ENCODE measurements at regions not wholly inside any gene's neighbourhood (a gene's known extent, or its start where the extent isn't known, plus 50 kb on each side); places are given as distances from the start of the nearest gene placed in this dataset.

- Histone ChIP-seq H3K4me3 (ENCODE audit: low read length) (no peak overlapping the region), H3K79me2 (ENCODE audit: control insufficient read depth, low read length) (no peaks in the 10 kb centered on the region), H4K20me1 (ENCODE audit: control insufficient read depth, insufficient read depth, low read depth, low read length) (no peaks in the 10 kb centered on the region), H3K27me3 (ENCODE audit: control insufficient read depth, low read length) (no peaks in the 10 kb centered on the region), H3K9me3 (ENCODE audit: control insufficient read depth, insufficient read depth, low read length) (no peaks in the 10 kb centered on the region), H3K9me2 (replicated peaks; ENCODE audit: control insufficient read depth, low read length) (no peaks in the 10 kb centered on the region), H3K36me3 (ENCODE audit: control insufficient read depth, low read length) (no peaks in the 10 kb centered on the region), H3K27ac (ENCODE audit: low read depth, low read length) (no peak overlapping the region), H3F3A (ENCODE audit: control insufficient read depth, insufficient read depth) (no peaks in the 10 kb centered on the region), H3K4me2 (ENCODE audit: low read length) (no peak overlapping the region), H3K4me1 (ENCODE audit: control insufficient read depth, low read length) (no peaks in the 10 kb centered on the region)
- no peak for TF ChIP-seq CTCF (IDR thresholded peaks at IDR 0.05; ENCODE audit: low read depth, low read length, poor library complexity, severe bottlenecking)
- TF ChIP-seq EZH2phosphoT487 (IDR thresholded peaks at IDR 0.05; ENCODE audit: borderline replicate concordance, low read length): no peak
These were observed 1446.2 kb downstream of the LRFN5 start for GRCh38 chr14:43052897-43053296.

- no peaks in the 10 kb centered on the region for H3K9me3 ChIP-seq (ENCODE audit: control insufficient read depth, insufficient read depth, low read length)
- no peaks in the 10 kb centered on the region for H3F3A ChIP-seq (ENCODE audit: control insufficient read depth, insufficient read depth)
- no peaks in the 10 kb centered on the region for H3K36me3 ChIP-seq (ENCODE audit: control insufficient read depth, low read length)
- no peak overlapping the region for H3K4me2 ChIP-seq (ENCODE audit: low read length)
- H3K79me2 ChIP-seq (ENCODE audit: control insufficient read depth, low read length): no peaks in the 10 kb centered on the region
- no peaks in the 10 kb centered on the region for H3K9me2 ChIP-seq (replicated peaks; ENCODE audit: control insufficient read depth, low read length)
- H3K4me1 ChIP-seq (ENCODE audit: control insufficient read depth, low read length): no peaks in the 10 kb centered on the region
- H4K20me1 ChIP-seq (ENCODE audit: control insufficient read depth, insufficient read depth, low read depth, low read length): no peaks in the 10 kb centered on the region
- no peak overlapping the region for H3K27ac ChIP-seq (ENCODE audit: low read depth, low read length)
- H3K4me3 ChIP-seq (ENCODE audit: low read length): no peak overlapping the region
- H3K27me3 ChIP-seq (ENCODE audit: control insufficient read depth, low read length): no peaks in the 10 kb centered on the region
- TF ChIP-seq EZH2phosphoT487 (IDR thresholded peaks at IDR 0.05; ENCODE audit: borderline replicate concordance, low read length) (no peak), CTCF (IDR thresholded peaks at IDR 0.05; ENCODE audit: low read depth, low read length, poor library complexity, severe bottlenecking) (no peak)
These were observed 1437.2 kb downstream of the LRFN5 start for GRCh38 chr14:43043850-43044249.

- Histone ChIP-seq H3K9me2 (replicated peaks; ENCODE audit: control insufficient read depth, low read length) (no peaks in the 10 kb centered on the region), H3K4me1 (ENCODE audit: control insufficient read depth, low read length) (no peaks in the 10 kb centered on the region), H3K9me3 (ENCODE audit: control insufficient read depth, insufficient read depth, low read length) (no peaks in the 10 kb centered on the region), H3K79me2 (ENCODE audit: control insufficient read depth, low read length) (no peaks in the 10 kb centered on the region), H4K20me1 (ENCODE audit: control insufficient read depth, insufficient read depth, low read depth, low read length) (no peaks in the 10 kb centered on the region), H3K4me3 (ENCODE audit: low read length) (no peak overlapping the region), H3K27me3 (ENCODE audit: control insufficient read depth, low read length) (no peaks in the 10 kb centered on the region), H3F3A (ENCODE audit: control insufficient read depth, insufficient read depth) (no peaks in the 10 kb centered on the region), H3K27ac (ENCODE audit: low read depth, low read length) (no peak overlapping the region), H3K4me2 (ENCODE audit: low read length) (no peak overlapping the region), H3K36me3 (ENCODE audit: control insufficient read depth, low read length) (no peaks in the 10 kb centered on the region)
- no peak for TF ChIP-seq EZH2phosphoT487 (IDR thresholded peaks at IDR 0.05; ENCODE audit: borderline replicate concordance, low read length)
- no peak for TF ChIP-seq CTCF (IDR thresholded peaks at IDR 0.05; ENCODE audit: low read depth, low read length, poor library complexity, severe bottlenecking)
These were observed 1435.7 kb downstream of the LRFN5 start for GRCh38 chr14:43042408-43042807.

- Histone ChIP-seq H3K4me3 (ENCODE audit: low read length) (no peak overlapping the region), H3K27me3 (ENCODE audit: control insufficient read depth, low read length) (no peaks in the 10 kb centered on the region), H3K4me2 (ENCODE audit: low read length) (no peak overlapping the region), H3K36me3 (ENCODE audit: control insufficient read depth, low read length) (no peaks in the 10 kb centered on the region), H3F3A (ENCODE audit: control insufficient read depth, insufficient read depth) (no peaks in the 10 kb centered on the region), H3K4me1 (ENCODE audit: control insufficient read depth, low read length) (no peaks in the 10 kb centered on the region; the same call in 1 of the 2 replicates), H3K79me2 (ENCODE audit: control insufficient read depth, low read length) (no peaks in the 10 kb centered on the region), H4K20me1 (ENCODE audit: control insufficient read depth, insufficient read depth, low read depth, low read length) (no peaks in the 10 kb centered on the region), H3K9me2 (replicated peaks; ENCODE audit: control insufficient read depth, low read length) (no peaks in the 10 kb centered on the region), H3K27ac (ENCODE audit: low read depth, low read length) (no peak overlapping the region), H3K9me3 (ENCODE audit: control insufficient read depth, insufficient read depth, low read length) (no peaks in the 10 kb centered on the region)
- no peak for TF ChIP-seq CTCF (IDR thresholded peaks at IDR 0.05; ENCODE audit: low read depth, low read length, poor library complexity, severe bottlenecking)
- TF ChIP-seq EZH2phosphoT487 (IDR thresholded peaks at IDR 0.05; ENCODE audit: borderline replicate concordance, low read length): no peak
These were observed 1435.3 kb downstream of the LRFN5 start for GRCh38 chr14:43041976-43042375.
